ENCODE measurements at regions not wholly inside any gene's neighbourhood (a gene's known extent, or its start where the extent isn't known, plus 50 kb on each side); places are given as distances from the start of the nearest gene placed in this dataset.

GRCh38 chr15:61701455-61701854 is 358.8 kb downstream of the VPS13C start:
- H3K4me3 ChIP-seq (ENCODE audit: low read length): no peak overlapping the region
- no peak for DNase-seq (ENCODE audit: low read depth)
- no peak for TF ChIP-seq CTCF (conservative IDR thresholded peaks at IDR 0.05; ENCODE audit: low read depth, low read length)

GRCh38 chr15:61700803-61701202 is 359.4 kb downstream of the VPS13C start:
- H3K4me3 ChIP-seq (ENCODE audit: low read length): no peak overlapping the region
- no peak for DNase-seq (ENCODE audit: low read depth)
- TF ChIP-seq CTCF (conservative IDR thresholded peaks at IDR 0.05; ENCODE audit: low read depth, low read length): no peak

- H3K4me3 ChIP-seq (ENCODE audit: low read length): no peak overlapping the region
- DNase-seq (ENCODE audit: low read depth): no peak
- TF ChIP-seq CTCF (conservative IDR thresholded peaks at IDR 0.05; ENCODE audit: low read depth, low read length): no peak
Measured at GRCh38 chr15:61697796-61698195, 362.5 kb downstream of the VPS13C start.

GRCh38 chr15:61689067-61689466 is 371.2 kb downstream of the VPS13C start:
- no peak for TF ChIP-seq CTCF (conservative IDR thresholded peaks at IDR 0.05; ENCODE audit: low read depth, low read length)
- DNase-seq (ENCODE audit: low read depth): no peak
- H3K4me3 ChIP-seq (ENCODE audit: low read length): no peak overlapping the region

GRCh38 chr15:61687651-61688050 is 372.6 kb downstream of the VPS13C start:
- H3K4me3 ChIP-seq (ENCODE audit: low read length): no peak overlapping the region
- no peak for TF ChIP-seq CTCF (conservative IDR thresholded peaks at IDR 0.05; ENCODE audit: low read depth, low read length)
- no peak for DNase-seq (ENCODE audit: low read depth)

- no peak overlapping the region for H3K4me3 ChIP-seq (ENCODE audit: low read length)
- no peak for TF ChIP-seq CTCF (conservative IDR thresholded peaks at IDR 0.05; ENCODE audit: low read depth, low read length)
- no peak for DNase-seq (ENCODE audit: low read depth)
Measured at GRCh38 chr15:61687124-61687523, 373.1 kb downstream of the VPS13C start.

GRCh38 chr15:61685971-61686370 is 374.3 kb downstream of the VPS13C start:
- no peak for TF ChIP-seq CTCF (conservative IDR thresholded peaks at IDR 0.05; ENCODE audit: low read depth, low read length)
- no peak overlapping the region for H3K4me3 ChIP-seq (ENCODE audit: low read length)
- DNase-seq (ENCODE audit: low read depth): no peak
